HCT116 (cell line): ENCODE measurements at regions not wholly inside any gene's neighbourhood (a gene's known extent, or its start where the extent isn't known, plus 50 kb on each side); places are given as distances from the start of the nearest gene placed in this dataset.
"Not testable (repeated sequence)": the region's sequence is repeated elsewhere in the genome, so short reads cannot be mapped to it uniquely, and the experiment has no call there.

Experiments used
- ATAC-seq: fragments of 200-7000 bp; cut with Tn5 transposase; 2 replicates; pipeline ENCODE4 v1.9.1; 2020; ENCODE audit warnings: mild to moderate bottlenecking, moderate library complexity
- BruUV-seq: library from RNA; stranded (reverse); fragments of 400-500 nt; replicated peaks from 2 replicates; lab custom pipeline; 2021; lab: Mats Ljungman, UMichigan
- CTCF ChIA-PET: fragments of 300-600 bp; sonication (Branson Sonifier 250); formaldehyde crosslinking; loops from one replicate; lab custom pipeline; 2021; ENCODE audit warnings: antibody characterized with exemption; lab: Charles Lee
- POLR2A ChIA-PET: fragments of 300-600, 350-600 bp; sonication (Branson Sonifier 250); formaldehyde crosslinking; loops from one replicate; lab custom pipeline; 2021; ENCODE audit warnings: antibody characterized with exemption; lab: Charles Lee
- RAD21 ChIA-PET, 2 experiments: fragments of 300-600 bp; sonication (Branson Sonifier 250); formaldehyde crosslinking; loops; one replicate each; lab custom pipeline; 2023; ENCODE audit warnings: low total read pairs in 2 of 2; ENCODE audit not compliant: uncharacterized antibody in 2 of 2, unreplicated experiment in 2 of 2, low non-redundant PET in 1 of 2; lab: Charles Lee
- DNase-seq: peaks from one replicate; pipeline ENCODE4 v3.0.0-alpha.2; 2010; ENCODE audit warnings: low read depth, low spot score
- H2AFZ ChIP-seq: fragments of 200-600 bp; shearing (Covaris generic), sonication (generic); 2 replicates; pipeline ENCODE4 v1.6.1; 2017; ENCODE audit warnings: low read depth, mixed run types, mixed read lengths, antibody characterized with exemption, low read length; ENCODE audit not compliant: poor library complexity, severe bottlenecking
- H3K27ac ChIP-seq: 2 replicates; pipeline ENCODE4 v1.5.1; 2012; ENCODE audit warnings: low read depth, low read length
- H3K27me3 ChIP-seq: fragments of 200-600 bp; sonication (generic); 2 replicates; pipeline ENCODE4 v1.6.1; 2016; ENCODE audit warnings: mixed run types, low read length, mixed read lengths; ENCODE audit not compliant: insufficient read depth
- H3K36me3 ChIP-seq, 2 experiments: fragments of 200-500 bp in 1 of 2; fragments of 200-600 bp in 1 of 2; sonication (Bioruptor generic) in 1 of 2; sonication (generic) in 1 of 2; 2 replicates each; pipeline versions ENCODE4 v1.5.1 to v1.6.1; 2014 to 2016; ENCODE audit warnings: low read length in 2 of 2, inconsistent platforms in 1 of 2, mixed read lengths in 1 of 2, mixed run types in 1 of 2; ENCODE audit not compliant: insufficient read depth in 2 of 2, control insufficient read depth in 1 of 2
- H3K4me1 ChIP-seq, 2 experiments: fragments of 200-600 bp in 1 of 2; sonication (generic) in 1 of 2; 2 replicates each; pipeline versions ENCODE4 v1.5.1 to v1.6.1; 2012 to 2017; ENCODE audit warnings: low read length in 2 of 2, inconsistent platforms in 1 of 2, mild to moderate bottlenecking in 1 of 2, mixed read lengths in 1 of 2, mixed run types in 1 of 2, moderate library complexity in 1 of 2; ENCODE audit not compliant: insufficient read depth in 2 of 2, control insufficient read depth in 1 of 2
- H3K4me2 ChIP-seq: fragments of 200-600 bp; sonication (generic); 2 replicates; pipeline ENCODE4 v1.6.1; 2017; ENCODE audit warnings: mixed run types, low read length, mixed read lengths
- H3K4me3 ChIP-seq, 2 experiments: fragments of 200-600 bp in 1 of 2; sonication (generic) in 1 of 2; replicated peaks in 1 of 2; 2 replicates each; pipeline ENCODE4 v1.5.1; 2011 to 2016; ENCODE audit warnings: low read length in 2 of 2, control low read depth in 1 of 2, low read depth in 1 of 2, mild to moderate bottlenecking in 1 of 2, mixed read lengths in 1 of 2, mixed run types in 1 of 2
- H3K79me2 ChIP-seq: fragments of 200-600 bp; sonication (generic); 2 replicates; pipeline ENCODE4 v1.6.1; 2017; ENCODE audit warnings: mild to moderate bottlenecking, mixed run types, low read length, moderate library complexity, mixed read lengths; ENCODE audit not compliant: insufficient read depth
- H3K9ac ChIP-seq: fragments of 200-600 bp; sonication (generic); 2 replicates; pipeline ENCODE4 v1.6.1; 2016; ENCODE audit warnings: low read length, mixed read lengths
- H3K9me2 ChIP-seq: fragments of 200-600 bp; sonication (generic), shearing (Covaris generic); 2 replicates; pipeline ENCODE4 v1.6.1; 2017; ENCODE audit warnings: mixed run types, mild to moderate bottlenecking, moderate library complexity; ENCODE audit not compliant: insufficient read depth
- H3K9me3 ChIP-seq, 2 experiments: fragments of 200-500 bp in 1 of 2; fragments of 200-600 bp in 1 of 2; sonication (Bioruptor generic) in 1 of 2; sonication (generic) in 1 of 2; 2 replicates each; pipeline ENCODE4 v1.6.1; 2014 to 2017; ENCODE audit warnings: low read length in 2 of 2, mixed read lengths in 2 of 2, inconsistent platforms in 1 of 2, low read depth in 1 of 2, mild to moderate bottlenecking in 1 of 2, mixed run types in 1 of 2, moderate library complexity in 1 of 2; ENCODE audit not compliant: control insufficient read depth in 1 of 2, insufficient read depth in 1 of 2
- H4K20me1 ChIP-seq: fragments of 200-600 bp; sonication (generic), shearing (Covaris generic); 2 replicates; pipeline ENCODE4 v1.6.1; 2017; ENCODE audit warnings: mixed run types, mild to moderate bottlenecking, moderate library complexity; ENCODE audit not compliant: insufficient read depth
- FOSL1 ChIP-seq: IDR thresholded peaks from 2 replicates; pipeline ENCODE4 v1.6.1; 2012; ENCODE audit warnings: low read depth
- JUND ChIP-seq: IDR thresholded peaks from 2 replicates; pipeline ENCODE4 v1.6.1; 2012
- POLR2A ChIP-seq: IDR thresholded peaks from 2 replicates; pipeline ENCODE4 v1.7.0; 2011; ENCODE audit warnings: borderline replicate concordance; ENCODE audit not compliant: insufficient read depth, insufficient read length; ENCODE audit errors: extremely low read depth
- POLR2AphosphoS5 ChIP-seq: IDR thresholded peaks from 2 replicates; pipeline ENCODE4 v1.6.1; 2011; ENCODE audit warnings: mild to moderate bottlenecking, low read depth, low read length, moderate library complexity
- RAD21 ChIP-seq: IDR thresholded peaks from 2 replicates; pipeline ENCODE4 v1.6.1; 2012; ENCODE audit warnings: low read depth, mild to moderate bottlenecking
- REST ChIP-seq: IDR thresholded peaks from 2 replicates; pipeline ENCODE4 v1.6.1; 2012; ENCODE audit warnings: low read depth
- ZBTB33 ChIP-seq: IDR thresholded peaks from 2 replicates; pipeline ENCODE4 v1.6.1; 2011; ENCODE audit warnings: mild to moderate bottlenecking, low read length, moderate library complexity; ENCODE audit not compliant: insufficient replicate concordance; ENCODE audit errors: extremely low read depth
- intact Hi-C: fragments of 100-400 bp; cut with micrococcal nuclease; formaldehyde crosslinking; loops from 2 replicates; pipeline ENCODE4 v1.10.0; 2022

GRCh38 chr22:35486116-35486631, 54.5 kb upstream of the RASD2 start:
- no peak for ATAC-seq
- intact Hi-C loops: no loop called here
- H3K4me2 ChIP-seq: no peak overlapping the region
- no peaks in the 10 kb centered on the region for H3K27me3 ChIP-seq
- no peak overlapping the region for H3K27ac ChIP-seq
- peaks cover 2 to 7% of the 10 kb centered on the region in 2 experiments; a peak in 3 of 4 replicates for H3K4me1 ChIP-seq
- CTCF ChIA-PET: no interaction called here
- H2AFZ ChIP-seq: no peak overlapping the region
- no peaks in the 10 kb centered on the region for H4K20me1 ChIP-seq
- no peaks in the 10 kb centered on the region for H3K9me2 ChIP-seq
- no peaks in the 10 kb centered on the region for H3K79me2 ChIP-seq
- H3K36me3 ChIP-seq: no peaks in the 10 kb centered on the region
- H3K9ac ChIP-seq: no peak overlapping the region
- DNase-seq: no peak
- TF ChIP-seq JUND (no peak), RAD21 (no peak), ZBTB33 (no peak), REST (no peak), POLR2AphosphoS5 (no peak), POLR2A (no peak), FOSL1 (no peak)
- RAD21 ChIA-PET: no interaction called here
- POLR2A ChIA-PET: no interaction called here
- H3K9me3 ChIP-seq: no peaks in the 10 kb centered on the region
- H3K4me3 ChIP-seq: no peak overlapping the region
- BruUV-seq: no TSS peak

GRCh38 chr22:35487623-35488022, 53.0 kb upstream of the RASD2 start:
- H3K9ac ChIP-seq, CTCF ChIA-PET, DNase-seq, H3K27ac ChIP-seq, H3K79me2 ChIP-seq, ATAC-seq, H3K4me3 ChIP-seq, H4K20me1 ChIP-seq, intact Hi-C loops, H3K4me2 ChIP-seq, BruUV-seq, H2AFZ ChIP-seq, H3K27me3 ChIP-seq, H3K36me3 ChIP-seq, H3K9me3 ChIP-seq, H3K9me2 ChIP-seq, POLR2A ChIA-PET: not testable (repeated sequence)
- H3K4me1 ChIP-seq: peaks cover 6 to 14% of the 10 kb centered on the region in 2 experiments; a peak in 3 of 4 replicates
- RAD21 ChIA-PET: interaction anchor here in 1 of 2 experiments (0.5 kb wide), 1 partner anchor 57 kb away, joined by 5 read pairs; no protein-coding TSS in a partner anchor
